Sigmoid colon (tissue), 4 donors: ENCODE measurements at regions not wholly inside any gene's neighbourhood (a gene's known extent, or its start where the extent isn't known, plus 50 kb on each side); places are given as distances from the start of the nearest gene placed in this dataset.

Source experiments
- CTCF ChIP-seq, 4 experiments: fragments of 450-650 bp in 3 of 4; fragments of 200-600 bp in 1 of 4; IDR thresholded peaks; one replicate each; pipeline ENCODE4 v1.5.1; 2016 to 2019; ENCODE audit warnings: antibody characterized with exemption in 4 of 4, mild to moderate bottlenecking in 3 of 4, moderate library complexity in 2 of 4
- EP300 ChIP-seq, 4 donors: sonication (generic); formaldehyde crosslinking; IDR thresholded peaks; one replicate each; pipeline ENCODE4 v1.6.1; 2017; ENCODE audit warnings: antibody characterized with exemption in 4 of 4
- POLR2A ChIP-seq, 2 donors: fragments of 450-650 bp; IDR thresholded peaks; one replicate each; pipeline ENCODE4 v1.6.1; 2016; ENCODE audit warnings: antibody characterized with exemption in 2 of 2, mild to moderate bottlenecking in 2 of 2, moderate library complexity in 2 of 2
- POLR2AphosphoS5 ChIP-seq, 4 donors: sonication (generic); formaldehyde crosslinking; IDR thresholded peaks; one replicate each; pipeline ENCODE4 v1.6.1; 2017; ENCODE audit warnings: antibody characterized with exemption in 4 of 4

GRCh38 chr10:94205396-94205831 is 157.3 kb downstream of the NOC3L start:
- TF ChIP-seq CTCF (IDR thresholded peaks at IDR 0.05) (no peak), POLR2A (IDR thresholded peaks at IDR 0.05) (no peak), POLR2AphosphoS5 (IDR thresholded peaks at IDR 0.05) (peak in 1 of 4 donors; percentile 44), EP300 (IDR thresholded peaks at IDR 0.05) (no peak)
